ENCODE measurements at regions not wholly inside any gene's neighbourhood (a gene's known extent, or its start where the extent isn't known, plus 50 kb on each side); places are given as distances from the start of the nearest gene placed in this dataset.
A peak's percentile ranks its signal among the peaks of the same experiment; 100 is the strongest.

GRCh38 chr10:62904281-62904875, 88.2 kb upstream of the EGR2 start:
- CTCF ChIA-PET = interaction anchor here (0.7 kb wide), 1 partner anchor 61 kb away, joined by 4 read pairs; no protein-coding TSS in a partner anchor
- peaks cover 12% of the 10 kb centered on the region for H3K27me3 Mint-ChIP-seq (ENCODE audit: insufficient read depth, unreplicated experiment)
- H3K27ac Mint-ChIP-seq (ENCODE audit: low read depth, unreplicated experiment) = no peak overlapping the region

DNA sequence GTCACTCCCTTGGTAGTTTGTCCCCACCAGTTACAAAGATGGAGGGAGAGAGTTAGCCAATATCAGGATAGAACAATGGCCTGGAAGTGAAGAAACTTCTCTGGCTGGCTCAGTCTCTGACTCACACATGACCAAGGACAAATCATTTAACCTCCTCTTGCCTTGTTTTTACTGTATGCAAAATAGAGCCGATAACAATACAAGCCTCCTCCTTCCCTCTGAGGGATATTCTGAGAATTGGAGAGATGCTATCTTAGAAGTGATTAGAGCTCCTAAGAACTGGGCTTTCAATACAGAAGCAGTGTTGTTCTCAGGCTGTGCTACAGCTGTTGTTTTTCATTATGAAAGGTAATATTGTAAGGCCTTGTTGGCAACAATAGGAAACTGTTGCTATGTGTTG, 87.7 kb upstream of the EGR2 start:
- H3K27me3 Mint-ChIP-seq (ENCODE audit: insufficient read depth, unreplicated experiment) = peaks cover 12% of the 10 kb centered on the region
- TF ChIP-seq, protein P1, sequence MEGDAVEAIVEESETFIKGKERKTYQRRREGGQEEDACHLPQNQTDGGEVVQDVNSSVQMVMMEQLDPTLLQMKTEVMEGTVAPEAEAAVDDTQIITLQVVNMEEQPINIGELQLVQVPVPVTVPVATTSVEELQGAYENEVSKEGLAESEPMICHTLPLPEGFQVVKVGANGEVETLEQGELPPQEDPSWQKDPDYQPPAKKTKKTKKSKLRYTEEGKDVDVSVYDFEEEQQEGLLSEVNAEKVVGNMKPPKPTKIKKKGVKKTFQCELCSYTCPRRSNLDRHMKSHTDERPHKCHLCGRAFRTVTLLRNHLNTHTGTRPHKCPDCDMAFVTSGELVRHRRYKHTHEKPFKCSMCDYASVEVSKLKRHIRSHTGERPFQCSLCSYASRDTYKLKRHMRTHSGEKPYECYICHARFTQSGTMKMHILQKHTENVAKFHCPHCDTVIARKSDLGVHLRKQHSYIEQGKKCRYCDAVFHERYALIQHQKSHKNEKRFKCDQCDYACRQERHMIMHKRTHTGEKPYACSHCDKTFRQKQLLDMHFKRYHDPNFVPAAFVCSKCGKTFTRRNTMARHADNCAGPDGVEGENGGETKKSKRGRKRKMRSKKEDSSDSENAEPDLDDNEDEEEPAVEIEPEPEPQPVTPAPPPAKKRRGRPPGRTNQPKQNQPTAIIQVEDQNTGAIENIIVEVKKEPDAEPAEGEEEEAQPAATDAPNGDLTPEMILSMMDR (IDR thresholded peaks at IDR 0.05; ENCODE audit: unreplicated experiment) = no peak
- H3K27ac Mint-ChIP-seq (ENCODE audit: low read depth, unreplicated experiment) = no peak overlapping the region
- intact Hi-C loops (cut with micrococcal nuclease) = no loop called here
- peak; percentile 44 for DNase-seq (ENCODE audit: unreplicated experiment)
- no TSS peak for BruUV-seq (replicated peaks)
- no peaks in the 10 kb centered on the region for H3K4me1 Mint-ChIP-seq (ENCODE audit: insufficient read depth, unreplicated experiment)
- no peak overlapping the region for H3K4me3 Mint-ChIP-seq (ENCODE audit: unreplicated experiment)
- POLR2A ChIA-PET = no interaction called here
- no peaks in the 10 kb centered on the region for H3K9me3 Mint-ChIP-seq (ENCODE audit: unreplicated experiment)
- CTCF ChIA-PET = no interaction called here
- H3K36me3 Mint-ChIP-seq (ENCODE audit: insufficient read depth, unreplicated experiment) = no peaks in the 10 kb centered on the region

More at GRCh38 chr10:62904281-62904875, 88.2 kb upstream of the EGR2 start:
- Mint-ChIP-seq H3K9me3 (ENCODE audit: unreplicated experiment) (no peaks in the 10 kb centered on the region), H3K4me1 (ENCODE audit: insufficient read depth, unreplicated experiment) (no peaks in the 10 kb centered on the region), H3K4me3 (ENCODE audit: unreplicated experiment) (no peak overlapping the region), H3K36me3 (ENCODE audit: insufficient read depth, unreplicated experiment) (no peaks in the 10 kb centered on the region)
- TF ChIP-seq, protein P1 (IDR thresholded peaks at IDR 0.05; ENCODE audit: unreplicated experiment) = no peak
- POLR2A ChIA-PET = interaction anchor here (1.3 kb wide), 1 partner anchor 11 kb away, joined by 6 read pairs; no protein-coding TSS in a partner anchor
- intact Hi-C loops (cut with micrococcal nuclease) = no loop called here
- no TSS peak for BruUV-seq (replicated peaks)
- no peak for DNase-seq (ENCODE audit: unreplicated experiment)

GRCh38 chr10:62900829-62901571, 84.8 kb upstream of the EGR2 start:
- CTCF ChIA-PET = interaction anchor here (0.7 kb wide), 1 partner anchor 141 kb away, joined by 3 read pairs; no protein-coding TSS in a partner anchor
- Mint-ChIP-seq H3K27ac (ENCODE audit: low read depth, unreplicated experiment) (no peak overlapping the region), H3K27me3 (ENCODE audit: insufficient read depth, unreplicated experiment) (peaks cover 12% of the 10 kb centered on the region), H3K36me3 (ENCODE audit: insufficient read depth, unreplicated experiment) (no peaks in the 10 kb centered on the region), H3K4me1 (ENCODE audit: insufficient read depth, unreplicated experiment) (no peaks in the 10 kb centered on the region), H3K4me3 (ENCODE audit: unreplicated experiment) (no peak overlapping the region), H3K9me3 (ENCODE audit: unreplicated experiment) (no peaks in the 10 kb centered on the region)
- BruUV-seq (replicated peaks) = no TSS peak
- TF ChIP-seq, protein P1 (IDR thresholded peaks at IDR 0.05; ENCODE audit: unreplicated experiment) = no peak
- intact Hi-C loops (cut with micrococcal nuclease) = no loop called here
- POLR2A ChIA-PET = no interaction called here
- DNase-seq (ENCODE audit: unreplicated experiment) = peak; percentile 20

- intact Hi-C loops (cut with micrococcal nuclease) = no loop called here
- ChIA-PET CTCF (interaction anchor here (0.8 kb wide), 1 partner anchor 76 kb away, joined by 4 read pairs; no protein-coding TSS in a partner anchor), POLR2A (no interaction called here)
- DNase-seq (ENCODE audit: unreplicated experiment) = peak; percentile 52
- no peaks in the 10 kb centered on the region for H3K36me3 Mint-ChIP-seq (ENCODE audit: insufficient read depth, unreplicated experiment)
- no peaks in the 10 kb centered on the region for H3K4me1 Mint-ChIP-seq (ENCODE audit: insufficient read depth, unreplicated experiment)
- no peak overlapping the region for H3K27ac Mint-ChIP-seq (ENCODE audit: low read depth, unreplicated experiment)
- no TSS peak for BruUV-seq (replicated peaks)
- H3K27me3 Mint-ChIP-seq (ENCODE audit: insufficient read depth, unreplicated experiment) = peaks cover 2% of the 10 kb centered on the region
- TF ChIP-seq, protein P1 (IDR thresholded peaks at IDR 0.05; ENCODE audit: unreplicated experiment) = no peak
- H3K4me3 Mint-ChIP-seq (ENCODE audit: unreplicated experiment) = no peak overlapping the region
- no peaks in the 10 kb centered on the region for H3K9me3 Mint-ChIP-seq (ENCODE audit: unreplicated experiment)
Observed at GRCh38 chr10:62899311-62899710, 83.1 kb upstream of the EGR2 start.

All from MCF 10A (cell line).